NCI-H345 treated with DMSO at 0.1 percent for 48 hours (cell line): ENCODE measurements at regions not wholly inside any gene's neighbourhood (a gene's known extent, or its start where the extent isn't known, plus 50 kb on each side); places are given as distances from the start of the nearest gene placed in this dataset.

Source experiments
- DNase-seq: peaks from one replicate; lab custom pipeline; 2025; ENCODE audit not compliant: unreplicated experiment; lab: John Stamatoyannopoulos, UW

GRCh38 chr13:82447416-82448077 is 1434.7 kb downstream of the SLITRK1 start:
- DNase-seq = no peak

GRCh38 chr13:82439159-82439904 is 1442.9 kb downstream of the SLITRK1 start:
- no peak for DNase-seq

- no peak for DNase-seq
Observed at GRCh38 chr13:82438320-82438719, 1444.0 kb downstream of the SLITRK1 start.

- no peak for DNase-seq
Observed at GRCh38 chr13:82436099-82436585, 1446.1 kb downstream of the SLITRK1 start.

- DNase-seq = no peak
Observed at GRCh38 chr13:82432949-82433348, 1449.3 kb downstream of the SLITRK1 start.

- DNase-seq = no peak
Observed at GRCh38 chr13:82412749-82413148, 1469.5 kb downstream of the SLITRK1 start.

GRCh38 chr13:82407321-82407720 is 1475.0 kb downstream of the SLITRK1 start:
- no peak for DNase-seq

GRCh38 chr13:82374719-82375118 is 1507.6 kb downstream of the SLITRK1 start:
- no peak for DNase-seq

GRCh38 chr13:82370316-82370715 is 1512.0 kb downstream of the SLITRK1 start:
- DNase-seq = no peak

- no peak for DNase-seq
Observed at GRCh38 chr13:82364525-82364924, 1517.7 kb downstream of the SLITRK1 start.

GRCh38 chr13:82358284-82358683 is 1524.0 kb downstream of the SLITRK1 start:
- DNase-seq = no peak

- no peak for DNase-seq
Observed at GRCh38 chr13:82356667-82357410, 1525.4 kb downstream of the SLITRK1 start.

GRCh38 chr13:82344867-82345266 is 1537.4 kb downstream of the SLITRK1 start:
- no peak for DNase-seq

GRCh38 chr13:82341116-82341515 is 1541.2 kb downstream of the SLITRK1 start:
- no peak for DNase-seq

GRCh38 chr13:82330499-82330898 is 1551.8 kb downstream of the SLITRK1 start:
- DNase-seq = no peak

- no peak for DNase-seq
Observed at GRCh38 chr13:82323101-82323500, 1559.2 kb downstream of the SLITRK1 start.

- DNase-seq = no peak
Observed at GRCh38 chr13:82305588-82305987, 1576.7 kb downstream of the SLITRK1 start.

GRCh38 chr13:82298106-82298505 is 1584.2 kb downstream of the SLITRK1 start:
- DNase-seq = no peak

- no peak for DNase-seq
Observed at GRCh38 chr13:82294226-82294625, 1588.0 kb downstream of the SLITRK1 start.

- DNase-seq = no peak
Observed at GRCh38 chr13:82292334-82292733, 1589.9 kb downstream of the SLITRK1 start.

GRCh38 chr13:82291852-82292251 is 1590.4 kb downstream of the SLITRK1 start:
- no peak for DNase-seq

GRCh38 chr13:82275644-82276043 is 1606.6 kb downstream of the SLITRK1 start:
- DNase-seq = no peak
